MM.1S (cell line): ENCODE measurements at regions not wholly inside any gene's neighbourhood (a gene's known extent, or its start where the extent isn't known, plus 50 kb on each side); places are given as distances from the start of the nearest gene placed in this dataset.

Source experiments
- DNase-seq: peaks from one replicate; pipeline ENCODE4 v3.0.0-alpha.2; 2015
- H2AFZ ChIP-seq: fragments of 300-600 bp; sonication (generic); 2 replicates; pipeline ENCODE4 v1.6.0; 2016; ENCODE audit warnings: antibody characterized with exemption, low read length
- H3F3A ChIP-seq: fragments of 300-600 bp; sonication (generic); 2 replicates; pipeline ENCODE4 v1.6.1; 2016; ENCODE audit warnings: mild to moderate bottlenecking, antibody characterized with exemption, low read length, moderate library complexity, mixed read lengths; ENCODE audit not compliant: insufficient read depth
- H3K27ac ChIP-seq: fragments of 300-600 bp; sonication (generic); 2 replicates; pipeline ENCODE4 v1.5.1; 2016; ENCODE audit warnings: mild to moderate bottlenecking, low read length
- H3K27me3 ChIP-seq: fragments of 300-600 bp; sonication (generic); replicated peaks from 2 replicates; pipeline ENCODE4 v1.6.0; 2016; ENCODE audit warnings: low read length; ENCODE audit not compliant: insufficient read depth
- H3K36me3 ChIP-seq: fragments of 300-600 bp; sonication (generic); replicated peaks from 2 replicates; pipeline ENCODE4 v1.6.1; 2016; ENCODE audit warnings: mild to moderate bottlenecking, low read length, mixed read lengths; ENCODE audit not compliant: insufficient read depth
- H3K4me1 ChIP-seq: fragments of 300-600 bp; sonication (generic); 2 replicates; pipeline ENCODE4 v1.6.1; 2016; ENCODE audit warnings: low read length, mixed read lengths
- H3K4me2 ChIP-seq: fragments of 300-600 bp; sonication (generic); 2 replicates; pipeline ENCODE4 v1.6.0; 2016; ENCODE audit warnings: low read depth, low read length
- H3K4me3 ChIP-seq: fragments of 300-600 bp; sonication (generic); 2 replicates; pipeline ENCODE4 v1.5.1; 2016; ENCODE audit warnings: low read length, mixed read lengths
- H3K79me2 ChIP-seq: fragments of 300-600 bp; sonication (generic); 2 replicates; pipeline ENCODE4 v1.6.1; 2016; ENCODE audit warnings: mixed run types, low read length, mixed read lengths
- H3K9ac ChIP-seq: fragments of 300-600 bp; sonication (generic); 2 replicates; pipeline ENCODE4 v1.6.1; 2016; ENCODE audit warnings: low read length, mixed read lengths
- H3K9me2 ChIP-seq: fragments of 300-600 bp; sonication (generic); replicated peaks from 2 replicates; pipeline ENCODE4 v1.6.1; 2016; ENCODE audit warnings: mild to moderate bottlenecking, low read length, mixed read lengths; ENCODE audit not compliant: insufficient read depth
- H3K9me3 ChIP-seq: fragments of 300-600 bp; sonication (generic); replicated peaks from 2 replicates; pipeline ENCODE4 v1.6.1; 2016; ENCODE audit warnings: mild to moderate bottlenecking, low read length, mixed read lengths; ENCODE audit not compliant: insufficient read depth
- H4K20me1 ChIP-seq: fragments of 300-600 bp; sonication (generic); 2 replicates; pipeline ENCODE4 v1.6.1; 2016; ENCODE audit warnings: mild to moderate bottlenecking, low read length, moderate library complexity, mixed read lengths; ENCODE audit not compliant: insufficient read depth
- CTCF ChIP-seq: fragments of 300-600 bp; sonication (generic); IDR thresholded peaks from 2 replicates; pipeline ENCODE4 v1.5.1; 2016; ENCODE audit warnings: antibody characterized with exemption, low read length, mixed read lengths
- EZH2 ChIP-seq: fragments of 300-600 bp; sonication (generic); optimal IDR thresholded peaks from 2 replicates; pipeline ENCODE3; 2017; ENCODE audit warnings: low read depth, mild to moderate bottlenecking, antibody characterized with exemption, low read length, mixed read lengths
- EZH2phosphoT487 ChIP-seq: fragments of 300-600 bp; sonication (generic); IDR thresholded peaks from 2 replicates; pipeline ENCODE4 v1.6.1; 2018; ENCODE audit warnings: antibody characterized with exemption, low read length

GRCh38 chr18:25535495-25535894 is 183.5 kb upstream of the ZNF521 start:
- no peak for TF ChIP-seq EZH2phosphoT487
- no peak for TF ChIP-seq EZH2
- no peak for TF ChIP-seq CTCF

GRCh38 chr18:25534401-25534800 is 182.4 kb upstream of the ZNF521 start:
- Histone ChIP-seq H3K36me3 (no peaks in the 10 kb centered on the region), H3K9me3 (no peaks in the 10 kb centered on the region), H3K4me3 (no peak overlapping the region), H3K79me2 (no peaks in the 10 kb centered on the region), H3F3A (no peaks in the 10 kb centered on the region), H3K9ac (no peak overlapping the region), H3K4me2 (no peak overlapping the region), H3K9me2 (no peaks in the 10 kb centered on the region), H3K27me3 (no peaks in the 10 kb centered on the region), H4K20me1 (no peaks in the 10 kb centered on the region), H3K4me1 (no peaks in the 10 kb centered on the region), H2AFZ (no peak overlapping the region), H3K27ac (no peak overlapping the region)
- TF ChIP-seq CTCF = no peak
- TF ChIP-seq EZH2 = no peak
- TF ChIP-seq EZH2phosphoT487 = no peak
- DNase-seq = no peak

More at GRCh38 chr18:25535495-25535894, 183.5 kb upstream of the ZNF521 start:
- no peaks in the 10 kb centered on the region for H3K9me3 ChIP-seq
- H3K4me3 ChIP-seq = no peak overlapping the region
- no peaks in the 10 kb centered on the region for H3K79me2 ChIP-seq
- H3K36me3 ChIP-seq = no peaks in the 10 kb centered on the region
- H2AFZ ChIP-seq = no peak overlapping the region
- no peaks in the 10 kb centered on the region for H3K9me2 ChIP-seq
- H3K9ac ChIP-seq = no peak overlapping the region
- no peaks in the 10 kb centered on the region for H3K4me1 ChIP-seq
- H3K27ac ChIP-seq = no peak overlapping the region
- H3F3A ChIP-seq = no peaks in the 10 kb centered on the region
- no peaks in the 10 kb centered on the region for H4K20me1 ChIP-seq
- H3K27me3 ChIP-seq = no peaks in the 10 kb centered on the region
- DNase-seq = no peak
- no peak overlapping the region for H3K4me2 ChIP-seq

- Histone ChIP-seq H3K27me3 (no peaks in the 10 kb centered on the region), H3K9me2 (no peaks in the 10 kb centered on the region), H3K9ac (no peak overlapping the region), H3K27ac (no peak overlapping the region), H3K9me3 (no peaks in the 10 kb centered on the region), H4K20me1 (no peaks in the 10 kb centered on the region), H3F3A (no peaks in the 10 kb centered on the region), H3K4me2 (no peak overlapping the region), H3K36me3 (no peaks in the 10 kb centered on the region), H3K4me1 (no peaks in the 10 kb centered on the region), H2AFZ (no peak overlapping the region), H3K79me2 (no peaks in the 10 kb centered on the region), H3K4me3 (no peak overlapping the region)
- no peak for DNase-seq
- TF ChIP-seq EZH2phosphoT487 (no peak), EZH2 (no peak), CTCF (no peak)
Observed at GRCh38 chr18:25533218-25533617, 181.3 kb upstream of the ZNF521 start.
